ENCODE measurements at regions not wholly inside any gene's neighbourhood (a gene's known extent, or its start where the extent isn't known, plus 50 kb on each side); places are given as distances from the start of the nearest gene placed in this dataset.

DNA sequence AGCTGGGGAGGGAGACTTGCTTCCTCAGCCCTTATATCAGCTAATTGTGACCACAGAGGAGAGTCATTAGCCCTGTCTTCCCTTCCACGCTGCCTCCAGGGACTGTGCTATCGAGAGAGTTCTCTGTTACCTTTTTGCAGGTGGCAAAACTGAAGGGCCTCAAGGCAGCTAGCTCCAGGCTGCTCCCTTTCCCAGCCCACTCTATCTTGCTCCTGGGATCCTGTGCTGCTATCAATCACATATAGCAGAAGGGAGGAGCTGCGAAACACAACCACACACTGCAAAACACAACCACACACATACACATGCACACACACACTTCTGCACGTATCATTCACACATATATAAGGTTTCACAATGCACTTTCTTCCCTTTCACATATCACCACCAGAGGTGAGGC is 205.3 kb upstream of the MTNR1B start:
- Histone ChIP-seq H3K4me3 (ENCODE audit: low read depth, low read length) (no peak overlapping the region), H2AFZ (ENCODE audit: low read length, unreplicated experiment) (no peak overlapping the region)

DNA sequence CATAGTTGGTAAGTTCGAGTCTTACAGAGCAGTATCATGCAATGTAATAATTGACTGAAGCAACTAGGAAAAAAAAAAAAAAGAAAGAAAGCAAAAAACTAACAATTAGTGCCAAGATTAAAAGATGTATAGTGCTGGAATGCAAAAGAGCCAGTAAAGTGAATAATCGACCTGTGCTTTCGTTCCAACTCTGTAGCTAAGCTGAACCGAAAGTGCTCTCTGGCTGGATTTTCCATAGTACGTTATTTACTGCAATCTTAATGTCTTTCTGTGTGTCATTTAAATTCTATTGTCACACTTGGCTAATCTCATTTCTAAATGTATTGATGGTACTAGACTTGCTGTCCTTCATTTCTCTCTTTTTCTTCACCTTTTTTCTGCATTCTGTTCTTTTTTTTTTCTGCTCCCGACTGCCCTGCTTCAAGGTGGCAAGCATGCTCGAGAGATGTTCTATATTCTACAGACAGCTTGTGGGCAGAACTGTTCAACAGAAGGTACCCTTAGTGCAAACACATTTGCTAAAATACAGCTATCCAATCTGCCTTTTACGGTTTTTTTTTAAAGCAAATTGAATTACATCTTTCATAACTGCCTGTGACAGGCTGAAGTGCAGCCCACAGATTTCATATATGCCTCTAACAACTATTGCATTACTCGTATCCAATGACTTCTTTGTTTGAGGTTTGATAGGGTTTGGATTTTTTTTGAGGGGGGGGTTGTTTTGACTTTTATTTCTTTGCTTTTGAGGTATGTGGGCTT is 204.2 kb upstream of the MTNR1B start:
- H3K4me3 ChIP-seq (ENCODE audit: low read depth, low read length): no peak overlapping the region
- H2AFZ ChIP-seq (ENCODE audit: low read length, unreplicated experiment): no peak overlapping the region
- H3K79me2 ChIP-seq (ENCODE audit: control insufficient read depth, insufficient read depth, low read length, unreplicated experiment): no peaks in the 10 kb centered on the region
- no peaks in the 10 kb centered on the region for H3K4me1 ChIP-seq (ENCODE audit: control insufficient read depth, insufficient read depth, low read length, unreplicated experiment)
- H3K27ac ChIP-seq (ENCODE audit: low read depth, low read length): no peak overlapping the region
- H3K27me3 ChIP-seq (ENCODE audit: insufficient read depth, low read length): no peaks in the 10 kb centered on the region
- no peaks in the 10 kb centered on the region for H3K36me3 ChIP-seq (ENCODE audit: insufficient read depth, low read length)

More for the DNA sequence above, 205.3 kb upstream of the MTNR1B start:
- Histone ChIP-seq H3K27me3 (ENCODE audit: insufficient read depth, low read length) (no peaks in the 10 kb centered on the region), H3K79me2 (ENCODE audit: control insufficient read depth, insufficient read depth, low read length, unreplicated experiment) (no peaks in the 10 kb centered on the region), H3K36me3 (ENCODE audit: insufficient read depth, low read length) (no peaks in the 10 kb centered on the region), H3K4me1 (ENCODE audit: control insufficient read depth, insufficient read depth, low read length, unreplicated experiment) (no peaks in the 10 kb centered on the region), H3K27ac (ENCODE audit: low read depth, low read length) (no peak overlapping the region)

DNA sequence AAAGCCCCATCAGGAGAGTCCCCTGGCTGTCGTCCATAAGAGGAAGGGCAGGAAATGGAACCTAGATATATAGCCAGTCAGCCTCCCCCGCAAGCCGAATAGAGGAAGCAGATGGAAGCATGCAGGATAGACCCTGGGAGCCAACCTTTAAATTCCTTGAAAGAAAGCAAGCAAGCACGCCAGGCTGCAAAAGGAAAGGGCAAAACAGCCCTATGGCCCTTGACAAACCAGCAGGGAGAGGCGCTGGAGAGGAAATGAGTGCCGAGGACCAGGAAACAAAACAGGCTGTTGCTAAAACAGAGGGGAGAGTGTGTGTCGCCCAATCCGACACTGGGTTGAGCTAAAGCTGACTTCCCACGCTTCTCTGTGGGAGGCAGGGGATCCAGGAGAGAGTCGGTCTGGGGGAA is 203.5 kb upstream of the MTNR1B start:
- Histone ChIP-seq H2AFZ (ENCODE audit: low read length, unreplicated experiment) (no peak overlapping the region), H3K79me2 (ENCODE audit: control insufficient read depth, insufficient read depth, low read length, unreplicated experiment) (no peaks in the 10 kb centered on the region), H3K4me3 (ENCODE audit: low read depth, low read length) (no peak overlapping the region), H3K4me1 (ENCODE audit: control insufficient read depth, insufficient read depth, low read length, unreplicated experiment) (no peaks in the 10 kb centered on the region), H3K27ac (ENCODE audit: low read depth, low read length) (no peak overlapping the region), H3K36me3 (ENCODE audit: insufficient read depth, low read length) (no peaks in the 10 kb centered on the region), H3K27me3 (ENCODE audit: insufficient read depth, low read length) (no peaks in the 10 kb centered on the region)

DNA sequence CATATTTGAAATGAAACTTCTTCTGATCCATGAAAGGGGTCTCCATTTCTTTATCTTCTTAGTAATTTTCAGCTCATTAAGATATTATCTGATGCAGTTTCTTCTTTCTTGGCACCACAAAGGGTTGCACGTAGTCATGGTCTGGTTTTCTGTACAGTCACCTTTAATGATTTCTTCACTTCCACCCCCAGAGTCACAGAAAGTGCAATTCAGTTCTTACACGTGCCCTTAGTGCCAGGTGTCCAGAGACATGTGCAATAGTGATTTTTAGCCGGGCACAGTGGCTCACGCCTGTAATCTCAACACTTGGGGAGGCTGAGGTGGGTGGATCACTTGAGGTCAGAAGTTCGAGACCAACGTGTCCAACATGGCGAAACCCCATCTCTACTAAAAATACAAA is 202.8 kb upstream of the MTNR1B start:
- Histone ChIP-seq H3K27ac (ENCODE audit: low read depth, low read length) (no peak overlapping the region), H3K36me3 (ENCODE audit: insufficient read depth, low read length) (no peaks in the 10 kb centered on the region), H2AFZ (ENCODE audit: low read length, unreplicated experiment) (no peak overlapping the region), H3K27me3 (ENCODE audit: insufficient read depth, low read length) (no peaks in the 10 kb centered on the region), H3K4me1 (ENCODE audit: control insufficient read depth, insufficient read depth, low read length, unreplicated experiment) (no peaks in the 10 kb centered on the region), H3K79me2 (ENCODE audit: control insufficient read depth, insufficient read depth, low read length, unreplicated experiment) (no peaks in the 10 kb centered on the region), H3K4me3 (ENCODE audit: low read depth, low read length) (no peak overlapping the region)

DNA sequence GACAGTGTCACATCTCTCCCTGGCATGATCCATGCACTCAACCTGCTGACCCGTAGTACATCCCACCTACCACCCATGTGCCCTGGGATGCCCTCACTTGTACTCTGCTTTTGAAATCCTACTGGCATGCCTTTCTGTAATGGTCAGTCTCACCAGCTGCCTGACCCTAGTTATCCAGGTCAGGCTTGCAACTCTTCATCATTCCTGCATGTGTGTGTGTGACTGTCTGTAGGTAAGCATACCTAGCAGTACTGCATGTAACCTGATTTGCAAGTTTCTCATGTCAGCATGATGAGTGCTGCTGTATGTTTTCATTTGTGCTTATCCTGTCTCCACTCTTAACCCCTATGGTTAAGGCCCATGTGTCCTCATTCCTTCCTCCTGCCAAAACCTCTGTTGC is 202.0 kb upstream of the MTNR1B start:
- no peaks in the 10 kb centered on the region for H3K79me2 ChIP-seq (ENCODE audit: control insufficient read depth, insufficient read depth, low read length, unreplicated experiment)
- H3K27me3 ChIP-seq (ENCODE audit: insufficient read depth, low read length): no peaks in the 10 kb centered on the region
- H2AFZ ChIP-seq (ENCODE audit: low read length, unreplicated experiment): no peak overlapping the region
- H3K27ac ChIP-seq (ENCODE audit: low read depth, low read length): no peak overlapping the region
- H3K4me1 ChIP-seq (ENCODE audit: control insufficient read depth, insufficient read depth, low read length, unreplicated experiment): no peaks in the 10 kb centered on the region
- no peak overlapping the region for H3K4me3 ChIP-seq (ENCODE audit: low read depth, low read length)
- no peaks in the 10 kb centered on the region for H3K36me3 ChIP-seq (ENCODE audit: insufficient read depth, low read length)

DNA sequence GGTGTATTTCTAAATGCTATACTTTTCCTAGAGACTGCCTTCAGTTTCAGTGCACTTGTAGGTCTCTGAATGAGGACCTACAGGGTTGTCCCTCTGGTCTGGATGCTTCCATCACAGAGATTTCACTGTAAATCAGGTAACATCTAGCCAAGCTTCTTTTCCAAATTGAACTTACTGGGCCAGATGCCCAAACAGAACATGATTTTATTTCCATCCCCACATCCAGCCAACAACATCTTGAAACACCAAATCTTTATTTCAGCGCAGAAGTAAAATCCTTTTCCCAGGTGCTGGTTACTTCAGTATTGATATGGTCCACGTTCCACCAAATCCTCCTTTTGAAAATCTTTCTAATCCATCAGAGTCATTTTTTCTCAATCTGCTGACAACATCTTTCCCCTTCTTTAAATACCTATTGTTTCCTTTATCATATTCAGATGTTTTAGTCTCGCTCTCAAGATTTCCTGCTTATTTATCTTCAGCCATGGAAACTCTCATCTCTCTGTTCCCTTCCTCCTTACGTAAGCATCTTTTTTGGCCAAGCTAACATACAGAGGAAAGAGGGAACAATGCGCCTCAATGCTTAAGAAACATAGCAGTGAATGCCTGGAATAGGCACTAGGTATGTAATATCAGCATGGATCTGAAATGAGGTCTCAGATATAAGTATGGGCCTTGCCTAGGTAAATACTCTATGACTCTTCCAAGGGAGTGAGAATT is 201.2 kb upstream of the MTNR1B start:
- Histone ChIP-seq H3K27me3 (ENCODE audit: insufficient read depth, low read length) (no peaks in the 10 kb centered on the region), H3K4me3 (ENCODE audit: low read depth, low read length) (no peak overlapping the region), H3K79me2 (ENCODE audit: control insufficient read depth, insufficient read depth, low read length, unreplicated experiment) (no peaks in the 10 kb centered on the region), H3K36me3 (ENCODE audit: insufficient read depth, low read length) (no peaks in the 10 kb centered on the region), H3K27ac (ENCODE audit: low read depth, low read length) (no peak overlapping the region), H2AFZ (ENCODE audit: low read length, unreplicated experiment) (no peak overlapping the region), H3K4me1 (ENCODE audit: control insufficient read depth, insufficient read depth, low read length, unreplicated experiment) (no peaks in the 10 kb centered on the region)

DNA sequence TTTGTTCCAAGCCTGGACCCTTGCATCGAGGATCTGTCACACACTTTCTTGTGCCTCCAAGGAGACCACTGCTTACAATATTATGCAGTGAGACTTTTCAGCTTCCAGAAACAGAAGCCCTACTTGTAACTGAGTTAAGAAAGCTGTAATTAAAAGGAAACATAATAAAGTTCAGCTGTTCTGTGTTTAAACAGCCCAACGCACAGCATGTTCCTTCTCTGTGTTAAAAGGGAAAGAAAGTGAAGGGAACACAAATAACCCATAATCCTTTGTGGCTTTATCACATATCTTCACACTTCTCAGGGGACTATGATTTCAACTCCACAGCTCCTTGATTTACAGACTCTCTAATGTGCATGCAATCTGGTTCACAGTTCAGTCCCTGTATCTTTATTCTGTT is 200.3 kb upstream of the MTNR1B start:
- H3K79me2 ChIP-seq (ENCODE audit: control insufficient read depth, insufficient read depth, low read length, unreplicated experiment): no peaks in the 10 kb centered on the region
- no peaks in the 10 kb centered on the region for H3K27me3 ChIP-seq (ENCODE audit: insufficient read depth, low read length)
- H3K4me3 ChIP-seq (ENCODE audit: low read depth, low read length): no peak overlapping the region
- H3K36me3 ChIP-seq (ENCODE audit: insufficient read depth, low read length): no peaks in the 10 kb centered on the region
- H3K27ac ChIP-seq (ENCODE audit: low read depth, low read length): no peak overlapping the region
- H3K4me1 ChIP-seq (ENCODE audit: control insufficient read depth, insufficient read depth, low read length, unreplicated experiment): no peaks in the 10 kb centered on the region
- no peak overlapping the region for H2AFZ ChIP-seq (ENCODE audit: low read length, unreplicated experiment)

DNA sequence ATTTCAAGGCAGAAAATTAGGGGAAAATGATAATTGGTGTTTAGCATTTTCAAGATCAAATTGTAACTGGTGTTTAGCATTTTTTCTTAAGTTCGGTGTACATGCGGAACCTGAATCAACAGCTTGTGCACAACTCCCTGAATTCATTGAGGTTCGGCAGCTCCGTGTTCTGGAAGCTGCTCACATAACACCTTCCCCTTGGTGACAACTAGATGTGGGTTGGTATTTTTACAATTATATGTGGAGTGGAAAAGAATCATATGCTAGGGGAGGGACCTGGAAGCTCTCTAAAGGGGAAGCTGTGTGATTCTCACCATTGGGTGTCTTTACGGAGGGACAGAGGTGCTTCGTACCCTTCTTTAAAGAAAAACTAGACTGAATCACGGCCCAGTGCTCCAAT is 199.0 kb upstream of the MTNR1B start:
- H2AFZ ChIP-seq (ENCODE audit: low read length, unreplicated experiment): no peak overlapping the region
- H3K27me3 ChIP-seq (ENCODE audit: insufficient read depth, low read length): no peaks in the 10 kb centered on the region
- H3K79me2 ChIP-seq (ENCODE audit: control insufficient read depth, insufficient read depth, low read length, unreplicated experiment): no peaks in the 10 kb centered on the region
- H3K4me1 ChIP-seq (ENCODE audit: control insufficient read depth, insufficient read depth, low read length, unreplicated experiment): no peaks in the 10 kb centered on the region
- H3K27ac ChIP-seq (ENCODE audit: low read depth, low read length): no peak overlapping the region
- no peaks in the 10 kb centered on the region for H3K36me3 ChIP-seq (ENCODE audit: insufficient read depth, low read length)
- H3K4me3 ChIP-seq (ENCODE audit: low read depth, low read length): no peak overlapping the region

DNA sequence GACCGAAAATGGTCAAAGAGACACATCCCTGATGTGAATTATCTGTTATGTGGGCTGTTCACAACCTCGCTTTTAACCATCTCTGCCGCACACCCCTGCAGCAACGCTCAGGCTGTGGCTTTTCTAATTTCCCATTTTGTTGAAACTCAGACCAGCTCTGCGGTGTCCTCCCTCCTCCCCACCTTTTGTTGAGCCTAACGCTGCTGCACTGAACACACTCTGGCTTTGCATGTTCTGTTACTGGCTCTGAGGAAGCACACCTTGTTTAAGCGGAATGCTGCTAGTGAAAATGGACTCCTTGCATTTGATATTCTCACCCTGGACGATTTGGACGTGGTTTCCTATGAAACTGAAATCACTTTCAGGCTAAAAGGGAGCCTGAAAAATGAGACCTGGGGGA is 198.5 kb upstream of the MTNR1B start:
- Histone ChIP-seq H3K79me2 (ENCODE audit: control insufficient read depth, insufficient read depth, low read length, unreplicated experiment) (no peaks in the 10 kb centered on the region), H3K27ac (ENCODE audit: low read depth, low read length) (no peak overlapping the region), H2AFZ (ENCODE audit: low read length, unreplicated experiment) (no peak overlapping the region), H3K4me1 (ENCODE audit: control insufficient read depth, insufficient read depth, low read length, unreplicated experiment) (no peaks in the 10 kb centered on the region), H3K27me3 (ENCODE audit: insufficient read depth, low read length) (no peaks in the 10 kb centered on the region), H3K36me3 (ENCODE audit: insufficient read depth, low read length) (no peaks in the 10 kb centered on the region), H3K4me3 (ENCODE audit: low read depth, low read length) (no peak overlapping the region)

DNA sequence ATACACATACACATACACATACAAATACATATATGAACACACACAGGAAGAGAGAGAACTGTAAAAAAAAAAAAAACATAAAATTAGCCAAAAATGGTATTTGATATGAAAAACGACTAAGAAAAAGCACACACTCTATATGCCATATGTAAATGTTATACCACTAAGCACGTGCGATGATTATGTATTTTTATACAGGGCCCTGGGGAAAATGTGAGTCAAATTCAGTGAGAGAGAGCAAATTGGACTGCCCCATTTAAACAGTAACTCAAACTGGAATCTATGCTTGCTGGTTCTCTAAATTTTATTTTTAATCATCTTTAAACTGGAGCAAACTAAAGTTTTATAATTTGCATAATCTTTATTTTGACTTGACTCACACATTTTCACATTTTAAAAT is 197.8 kb upstream of the MTNR1B start:
- Histone ChIP-seq H3K36me3 (ENCODE audit: insufficient read depth, low read length) (no peaks in the 10 kb centered on the region), H3K27ac (ENCODE audit: low read depth, low read length) (no peak overlapping the region), H2AFZ (ENCODE audit: low read length, unreplicated experiment) (no peak overlapping the region), H3K79me2 (ENCODE audit: control insufficient read depth, insufficient read depth, low read length, unreplicated experiment) (no peaks in the 10 kb centered on the region), H3K27me3 (ENCODE audit: insufficient read depth, low read length) (no peaks in the 10 kb centered on the region), H3K4me3 (ENCODE audit: low read depth, low read length) (no peak overlapping the region), H3K4me1 (ENCODE audit: control insufficient read depth, insufficient read depth, low read length, unreplicated experiment) (no peaks in the 10 kb centered on the region)

DNA sequence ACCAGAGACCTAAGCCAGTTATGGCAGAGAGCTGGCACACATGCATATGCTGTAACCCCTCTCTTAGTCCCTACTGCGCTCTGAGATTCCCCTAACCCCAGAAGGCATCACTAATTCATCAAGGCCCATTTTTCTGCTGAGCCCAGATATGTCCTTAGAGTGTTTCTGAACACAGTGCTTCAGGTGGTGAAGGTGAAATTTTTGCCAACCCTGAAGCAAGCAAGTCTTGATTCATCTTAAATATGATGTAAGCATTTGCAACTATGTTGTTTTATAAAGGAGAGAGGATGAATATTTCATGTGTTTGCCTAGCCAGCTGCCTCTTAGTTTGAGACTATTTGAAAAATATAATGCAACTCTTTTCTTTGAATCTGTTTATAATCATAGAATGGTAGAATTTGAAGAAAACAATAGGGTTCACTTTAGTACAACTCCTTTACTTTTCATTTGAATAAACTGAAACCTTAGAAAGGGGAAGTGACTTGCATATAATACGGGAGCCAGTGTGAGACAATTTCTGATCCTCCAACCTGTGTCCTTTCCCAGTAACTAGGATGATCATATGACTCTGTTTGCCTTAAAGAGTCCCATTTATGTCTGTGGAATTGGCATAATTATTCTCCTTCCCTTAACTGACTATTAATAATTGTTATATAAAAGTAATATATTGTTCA is 194.3 kb upstream of the MTNR1B start:
- no peak overlapping the region for H2AFZ ChIP-seq (ENCODE audit: low read length, unreplicated experiment)

More for the DNA sequence above, 194.3 kb upstream of the MTNR1B start:
- Histone ChIP-seq H3K4me1 (ENCODE audit: control insufficient read depth, insufficient read depth, low read length, unreplicated experiment) (no peaks in the 10 kb centered on the region), H3K36me3 (ENCODE audit: insufficient read depth, low read length) (no peaks in the 10 kb centered on the region), H3K27me3 (ENCODE audit: insufficient read depth, low read length) (no peaks in the 10 kb centered on the region), H3K79me2 (ENCODE audit: control insufficient read depth, insufficient read depth, low read length, unreplicated experiment) (no peaks in the 10 kb centered on the region), H3K27ac (ENCODE audit: low read depth, low read length) (no peak overlapping the region), H3K4me3 (ENCODE audit: low read depth, low read length) (no peak overlapping the region)

All from ACC112 (cell line).